H1 (cell line): ENCODE measurements at regions not wholly inside any gene's neighbourhood (a gene's known extent, or its start where the extent isn't known, plus 50 kb on each side); places are given as distances from the start of the nearest gene placed in this dataset.

Experiments
- CTCF ChIA-PET: fragments of 300-600 bp; sonication (Branson Sonifier 250); formaldehyde crosslinking; loops from one replicate; lab custom pipeline; 2021; ENCODE audit not compliant: partially characterized antibody; lab: Charles Lee
- POLR2A ChIA-PET: fragments of 300-600 bp; sonication (Branson Sonifier 250); formaldehyde crosslinking; loops from one replicate; lab custom pipeline; 2021; ENCODE audit warnings: inconsistent platforms; ENCODE audit not compliant: partially characterized antibody; lab: Charles Lee
- DNase-seq, 2 experiments: peaks; one replicate each; pipeline versions ENCODE4 v3.0.0 to v3.0.0-alpha.2; 2010 to 2022; ENCODE audit warnings: low spot score in 2 of 2, low read depth in 1 of 2, mixed read lengths in 1 of 2
- FAIRE-seq: peaks from 2 replicates; lab custom pipeline; 2011; peaks lifted over from hg19 to GRCh38; lab: Jason Lieb, UNC
- H2AFZ ChIP-seq: 2 replicates; pipeline ENCODE4 v1.8.1; 2012; ENCODE audit warnings: low read length, inconsistent platforms
- H2AK5ac ChIP-seq: 2 replicates; pipeline ENCODE4 v1.6.1; 2013; ENCODE audit warnings: low read depth, low read length
- H2BK120ac ChIP-seq: replicated peaks from 2 replicates; pipeline ENCODE3; 2013; ENCODE audit warnings: low read depth, low read length, inconsistent platforms
- H2BK12ac ChIP-seq: 2 replicates; pipeline ENCODE4 v1.6.1; 2013; ENCODE audit warnings: low read depth, low read length
- H2BK15ac ChIP-seq: 2 replicates; pipeline ENCODE4 v1.6.1; 2013; ENCODE audit warnings: low read length
- H2BK20ac ChIP-seq: 2 replicates; pipeline ENCODE4 v1.6.1; 2013; ENCODE audit warnings: low read length
- H2BK5ac ChIP-seq: 2 replicates; pipeline ENCODE4 v1.6.1; 2013; ENCODE audit warnings: low read depth, low read length
- H3K14ac ChIP-seq: 2 replicates; pipeline ENCODE4 v1.6.1; 2013; ENCODE audit warnings: inconsistent platforms; ENCODE audit not compliant: insufficient read length
- H3K18ac ChIP-seq: 2 replicates; pipeline ENCODE4 v1.6.1; 2013; ENCODE audit warnings: low read length; ENCODE audit errors: extremely low read depth
- H3K23ac ChIP-seq: 2 replicates; pipeline ENCODE4 v1.6.1; 2013; ENCODE audit warnings: inconsistent platforms; ENCODE audit not compliant: insufficient read length
- H3K23me2 ChIP-seq: 2 replicates; pipeline ENCODE4 v1.6.1; 2013; ENCODE audit warnings: low read depth, low read length
- H3K27ac ChIP-seq: 2 replicates; pipeline ENCODE4 v1.6.1; 2011; ENCODE audit warnings: low read depth, low read length, inconsistent platforms
- H3K27me3 ChIP-seq, 4 experiments: replicated peaks in 1 of 4; 1 replicate in 1 of 4; 2 replicates in 3 of 4; pipeline versions ENCODE4 v1.6.1 to v1.8.1; 2011 to 2013; ENCODE audit warnings: low read length in 3 of 4, mild to moderate bottlenecking in 3 of 4, inconsistent platforms in 2 of 4, mixed read lengths in 2 of 4, moderate library complexity in 1 of 4; ENCODE audit not compliant: control insufficient read depth in 3 of 4, insufficient read depth in 3 of 4; ENCODE audit errors: extremely low read depth in 1 of 4
- H3K36me3 ChIP-seq, 4 experiments: 2 replicates each; pipeline versions ENCODE4 v1.6.1 to v1.8.1; 2011 to 2013; ENCODE audit warnings: mild to moderate bottlenecking in 4 of 4, low read length in 3 of 4, moderate library complexity in 2 of 4, control low read depth in 1 of 4, inconsistent platforms in 1 of 4; ENCODE audit not compliant: insufficient read depth in 4 of 4, control insufficient read depth in 2 of 4
- H3K4ac ChIP-seq: replicated peaks from 2 replicates; pipeline ENCODE3; 2013; ENCODE audit warnings: low read length, low read depth, mixed read lengths, inconsistent platforms; ENCODE audit not compliant: insufficient read length
- H3K4me1 ChIP-seq, 4 experiments: replicated peaks in 1 of 4; 1 replicate in 1 of 4; 2 replicates in 3 of 4; pipeline versions ENCODE4 v1.6.1 to v1.8.1; 2011 to 2013; ENCODE audit warnings: low read length in 3 of 4, inconsistent platforms in 2 of 4, mixed read lengths in 1 of 4; ENCODE audit not compliant: insufficient read depth in 4 of 4, control insufficient read depth in 3 of 4
- H3K4me2 ChIP-seq, 2 experiments: 2 replicates each; pipeline versions ENCODE4 v1.6.1 to v1.8.1; 2011 to 2013; ENCODE audit warnings: low read depth in 2 of 2, low read length in 2 of 2, control low read depth in 1 of 2, inconsistent platforms in 1 of 2, mild to moderate bottlenecking in 1 of 2; ENCODE audit not compliant: insufficient read depth in 1 of 2
- H3K4me3 ChIP-seq, 4 experiments: fragments of 200-600, 300-600 bp in 1 of 4; sonication (generic), shearing (Covaris generic), sonication (Bioruptor Twin) in 1 of 4; 2 replicates each; pipeline versions ENCODE4 v1.5.1 to v1.8.1; 2011 to 2016; ENCODE audit warnings: low read length in 4 of 4, low read depth in 3 of 4, control low read depth in 2 of 4, inconsistent platforms in 2 of 4, mild to moderate bottlenecking in 2 of 4, mixed read lengths in 1 of 4, moderate library complexity in 1 of 4; ENCODE audit not compliant: insufficient read depth in 2 of 4; ENCODE audit errors: extremely low read depth in 1 of 4
- H3K56ac ChIP-seq: replicated peaks from 2 replicates; pipeline ENCODE3; 2013; ENCODE audit warnings: low read depth, mild to moderate bottlenecking, mixed read lengths, low read length, inconsistent platforms; ENCODE audit not compliant: insufficient read length
- H3K79me1 ChIP-seq: 2 replicates; pipeline ENCODE4 v1.6.1; 2013; ENCODE audit warnings: low read depth, low read length, control low read depth
- H3K79me2 ChIP-seq, 2 experiments: 2 replicates each; pipeline versions ENCODE4 v1.6.1 to v1.8.1; 2012 to 2013; ENCODE audit warnings: low read length in 2 of 2, mild to moderate bottlenecking in 2 of 2, inconsistent platforms in 1 of 2; ENCODE audit not compliant: insufficient read depth in 2 of 2, control insufficient read depth in 1 of 2
- H3K9ac ChIP-seq, 4 experiments: replicated peaks in 1 of 4; 1 replicate in 1 of 4; 2 replicates in 3 of 4; pipeline versions ENCODE4 v1.6.1 to v1.8.1; 2011 to 2013; ENCODE audit warnings: low read depth in 3 of 4, low read length in 3 of 4, control low read depth in 2 of 4, mild to moderate bottlenecking in 2 of 4, moderate library complexity in 2 of 4, inconsistent platforms in 1 of 4; ENCODE audit errors: extremely low read depth in 1 of 4
- H3K9me3 ChIP-seq, 2 experiments: 2 replicates each; pipeline versions ENCODE4 v1.6.1 to v1.8.1; 2012 to 2013; ENCODE audit warnings: mild to moderate bottlenecking in 2 of 2, moderate library complexity in 2 of 2, control low read depth in 1 of 2, inconsistent platforms in 1 of 2, low read depth in 1 of 2, low read length in 1 of 2, mixed read lengths in 1 of 2; ENCODE audit not compliant: insufficient read depth in 2 of 2
- H4K20me1 ChIP-seq, 2 experiments: replicated peaks in 1 of 2; 2 replicates each; pipeline versions ENCODE3 to v1.8.1; 2011 to 2013; ENCODE audit warnings: inconsistent platforms in 2 of 2, low read length in 2 of 2, mild to moderate bottlenecking in 1 of 2; ENCODE audit not compliant: insufficient read depth in 2 of 2, control insufficient read depth in 1 of 2
- H4K5ac ChIP-seq: 2 replicates; pipeline ENCODE4 v1.6.1; 2013; ENCODE audit warnings: low read length, low read depth, mixed read lengths, inconsistent platforms; ENCODE audit not compliant: insufficient read length
- H4K8ac ChIP-seq: 2 replicates; pipeline ENCODE4 v1.8.0; 2013; ENCODE audit warnings: mild to moderate bottlenecking, moderate library complexity, low read length, inconsistent platforms; ENCODE audit not compliant: insufficient read depth; ENCODE audit errors: extremely low read depth
- H4K91ac ChIP-seq: replicated peaks from 2 replicates; pipeline ENCODE3; 2013; ENCODE audit warnings: low read length, mixed read lengths, inconsistent platforms; ENCODE audit not compliant: insufficient read length
- CBX8 ChIP-seq: fragments of 300-800, 300-1000 bp; sonication (generic); IDR thresholded peaks from 2 replicates; pipeline ENCODE4 v1.7.1; 2016; ENCODE audit warnings: low read depth, low read length, borderline replicate concordance
- CHD2 ChIP-seq: IDR thresholded peaks from 2 replicates; pipeline ENCODE4 v1.6.1; 2012; ENCODE audit warnings: low read length, improper control_type of control experiment
- PHF8 ChIP-seq: fragments of 200-600 bp; sonication (generic); conservative IDR thresholded peaks from 2 replicates; pipeline ENCODE4 v1.7.1; 2012; ENCODE audit warnings: low read depth, mild to moderate bottlenecking, inconsistent platforms, low read length, moderate library complexity
- RAD21 ChIP-seq, 2 experiments: IDR thresholded peaks in 1 of 2; conservative IDR thresholded peaks in 1 of 2; 2 replicates each; pipeline ENCODE4 v1.6.1; 2011; ENCODE audit warnings: low read depth in 2 of 2, low read length in 2 of 2, improper control_type of control experiment in 1 of 2, inconsistent platforms in 1 of 2, mild to moderate bottlenecking in 1 of 2, moderate library complexity in 1 of 2
- TBP ChIP-seq: IDR thresholded peaks from 2 replicates; pipeline ENCODE4 v1.6.1; 2011; ENCODE audit warnings: low read depth, low read length, improper control_type of control experiment
- WGBS, 2 experiments: shearing (Covaris generic) in 1 of 2; methylation state at CpG; one replicate each; pipeline versions ENCODE4 v1.1.6 to v1.1.7; 2013 to 2015; ENCODE audit warnings: low lambda C conversion rate in 2 of 2, mixed read lengths in 2 of 2, inconsistent platforms in 1 of 2, low coverage in 1 of 2, missing lambda C conversion rate in 1 of 2; ENCODE audit not compliant: insufficient replicate concordance in 2 of 2, insufficient coverage in 1 of 2, insufficient read length in 1 of 2; ENCODE audit errors: extremely low coverage in 1 of 2, missing lambda C conversion rate in 1 of 2; 5-methylcytosine and 5-hydroxymethylcytosine counted together
- TF ChIP-seq, protein P1 (sequence below): IDR thresholded peaks from 2 replicates; pipeline ENCODE4 v1.6.1; 2011; ENCODE audit warnings: low read length, improper control_type of control experiment

DNA sequence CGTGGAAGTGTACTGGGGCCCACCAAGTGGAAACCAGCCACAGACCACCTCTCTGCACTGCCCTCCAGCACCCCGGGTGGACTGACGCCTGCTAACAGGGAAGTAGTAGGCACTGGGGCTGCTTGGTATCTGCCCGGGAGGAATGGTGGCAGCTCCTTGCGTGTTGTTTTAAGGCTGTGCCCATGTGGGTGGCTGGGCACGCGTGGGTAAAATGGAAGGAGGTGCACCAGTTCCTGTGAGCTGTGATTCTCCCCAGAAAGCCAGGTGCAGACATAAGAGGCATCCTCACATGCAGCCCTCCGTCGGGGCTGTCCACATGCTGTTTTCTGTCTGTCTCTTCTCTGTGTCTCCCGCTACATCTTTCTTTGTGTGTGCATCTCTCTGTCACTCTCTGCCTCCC, 122.3 kb downstream of the ENGASE start:
- peak overlapping the region; percentile 66; the same call in 1 of the 2 replicates for H2BK5ac ChIP-seq
- ChIA-PET POLR2A (no interaction called here), CTCF (interaction anchor here (0.6 to 2.3 kb wide), 3 partner anchors 192 to 631 kb away, joined by 4 to 8 read pairs (median 4); no protein-coding TSS in a partner anchor)
- TF ChIP-seq CBX8: no peak
- TF ChIP-seq RAD21 (IDR thresholded peaks at IDR 0.05 in 1 of 2, conservative IDR thresholded peaks at IDR 0.05 in 1 of 2; ENCODE audit: low read depth in 2 of 2, low read length in 2 of 2): no peak
- TF ChIP-seq CHD2: no peak
- no peak for TF ChIP-seq PHF8
- TF ChIP-seq, protein P1, sequence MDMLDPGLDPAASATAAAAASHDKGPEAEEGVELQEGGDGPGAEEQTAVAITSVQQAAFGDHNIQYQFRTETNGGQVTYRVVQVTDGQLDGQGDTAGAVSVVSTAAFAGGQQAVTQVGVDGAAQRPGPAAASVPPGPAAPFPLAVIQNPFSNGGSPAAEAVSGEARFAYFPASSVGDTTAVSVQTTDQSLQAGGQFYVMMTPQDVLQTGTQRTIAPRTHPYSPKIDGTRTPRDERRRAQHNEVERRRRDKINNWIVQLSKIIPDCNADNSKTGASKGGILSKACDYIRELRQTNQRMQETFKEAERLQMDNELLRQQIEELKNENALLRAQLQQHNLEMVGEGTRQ: no peak
- TF ChIP-seq TBP: no peak
- no peaks in the 10 kb centered on the region for H3K79me1 ChIP-seq
- H3K18ac ChIP-seq: peak overlapping the region; percentile 60
- peak overlapping the region; percentile 75; the same call in 1 of the 2 replicates for H2AK5ac ChIP-seq
- H4K91ac ChIP-seq: no peak overlapping the region
- H4K5ac ChIP-seq: no peak overlapping the region
- H3K4me2 ChIP-seq: no peak overlapping the region
- H3K4ac ChIP-seq: no peak overlapping the region
- no peak overlapping the region for H2BK120ac ChIP-seq
- H3K27ac ChIP-seq: no peak overlapping the region
- H3K4me3 ChIP-seq: no peak overlapping the region
- no peaks in the 10 kb centered on the region for H3K79me2 ChIP-seq
- H4K8ac ChIP-seq: no peak overlapping the region
- FAIRE-seq (no peak), DNase-seq (no peak)
- peaks cover 1% of the 10 kb centered on the region for H3K23me2 ChIP-seq
- H4K20me1 ChIP-seq: no peaks in the 10 kb centered on the region
- peak overlapping the region; percentile 68; the same call in 1 of the 2 replicates for H2BK12ac ChIP-seq
- WGBS, 2 experiments: 91% methylated on average over 9 of the region's 10 CpGs; no CpG with 5 or more reads in 1 of the 2 experiments
- peaks cover 5 to 25% (median 16%) of the 10 kb centered on the region in 4 experiments for H3K4me1 ChIP-seq
- H3K9ac ChIP-seq: no peak overlapping the region
- no peak overlapping the region for H3K14ac ChIP-seq
- 0 out of 2 replicates have a peak overlapping the region, but pooled peaks have one; percentile 48 for H2BK20ac ChIP-seq
- H3K36me3 ChIP-seq: no peaks in the 10 kb centered on the region
- H3K23ac ChIP-seq: no peak overlapping the region
- H3K9me3 ChIP-seq: no peaks in the 10 kb centered on the region
- no peak overlapping the region for H2AFZ ChIP-seq
- no peak overlapping the region for H3K56ac ChIP-seq
- peak overlapping the region; percentile 95; the same call in 1 of the 2 replicates for H2BK15ac ChIP-seq
- H3K27me3 ChIP-seq: no peaks in the 10 kb centered on the region
